Activated T-cell treated with anti-CD3 and anti-CD28 coated beads, Interleukin-2, amount 50 U/mL, for 48 hours (primary cell): ENCODE measurements at regions not wholly inside any gene's neighbourhood (a gene's known extent, or its start where the extent isn't known, plus 50 kb on each side); places are given as distances from the start of the nearest gene placed in this dataset.

Experiments
- DNase-seq, 2 experiments: peaks; one replicate each; pipeline ENCODE4 v3.0.0-alpha.2; 2020

DNA sequence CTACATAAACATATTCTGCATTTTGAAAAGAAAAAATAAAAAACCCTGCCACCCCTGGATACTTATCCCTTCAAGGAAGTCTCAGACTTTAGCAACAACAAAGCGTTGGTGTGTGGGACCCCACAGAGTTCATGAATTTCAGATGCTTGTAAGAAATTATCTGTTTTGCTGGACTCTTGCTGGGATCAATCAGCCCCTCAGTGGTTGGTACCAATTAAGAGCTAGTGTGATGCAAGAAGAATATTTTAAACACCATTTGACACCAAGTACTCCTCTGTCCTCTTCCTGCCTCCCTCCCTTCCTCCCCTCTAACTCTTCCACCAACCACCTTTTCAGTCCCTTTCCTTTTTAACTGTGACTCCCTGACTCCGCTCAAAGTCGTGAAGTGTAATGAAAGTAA is 51.5 kb downstream of the SST start:
- no peak for DNase-seq

DNA sequence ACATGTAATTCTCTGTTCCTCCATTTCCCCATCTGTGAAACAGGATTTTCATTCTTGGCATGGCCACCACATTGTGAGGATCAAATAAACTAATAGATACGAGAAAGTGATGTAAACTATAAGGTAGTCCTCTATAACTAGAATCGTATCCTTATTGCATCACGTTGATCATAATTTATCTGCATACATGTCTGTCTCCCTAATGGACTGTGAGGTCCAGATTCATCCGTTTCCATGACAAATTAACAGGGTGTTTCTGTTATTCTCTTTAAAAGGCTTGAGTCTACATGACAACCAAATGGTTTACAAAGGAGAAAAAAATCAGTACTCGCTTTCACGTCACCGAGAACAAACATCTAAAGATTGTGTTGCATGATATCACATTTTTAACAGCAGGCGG is 53.0 kb downstream of the SST start:
- DNase-seq = no peak

DNA sequence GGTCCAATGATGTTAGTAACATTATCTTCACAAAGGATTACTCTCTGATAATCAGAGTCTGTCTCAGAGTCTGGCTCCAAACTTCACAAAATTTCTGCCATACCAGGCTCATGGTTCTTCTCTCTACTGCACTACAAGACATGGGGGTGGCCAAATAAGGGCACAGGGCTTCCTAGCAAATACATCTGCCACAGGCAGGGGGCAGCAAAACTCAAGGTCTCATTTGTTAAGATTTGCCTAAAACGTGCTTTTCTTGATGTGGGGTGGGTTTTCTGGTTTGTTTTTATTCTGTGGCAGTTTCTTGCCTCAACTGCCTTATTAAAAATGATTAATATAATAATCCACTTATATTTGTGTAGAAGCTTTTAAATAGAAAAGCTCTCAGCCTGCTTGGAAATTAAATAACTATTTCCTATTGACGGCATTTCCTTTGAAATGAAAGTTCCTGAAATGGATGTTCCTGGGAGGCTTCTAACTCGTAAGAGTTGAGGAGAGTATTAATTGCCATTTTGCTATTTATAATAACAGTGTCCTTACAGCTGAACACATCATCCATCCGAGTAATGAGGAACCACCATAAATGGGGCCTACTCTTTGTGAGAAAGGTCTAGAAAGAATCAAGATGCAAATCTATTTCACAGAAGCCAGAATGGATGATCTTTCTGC is 53.8 kb downstream of the SST start:
- DNase-seq = peak; percentile 63 to 70

DNA sequence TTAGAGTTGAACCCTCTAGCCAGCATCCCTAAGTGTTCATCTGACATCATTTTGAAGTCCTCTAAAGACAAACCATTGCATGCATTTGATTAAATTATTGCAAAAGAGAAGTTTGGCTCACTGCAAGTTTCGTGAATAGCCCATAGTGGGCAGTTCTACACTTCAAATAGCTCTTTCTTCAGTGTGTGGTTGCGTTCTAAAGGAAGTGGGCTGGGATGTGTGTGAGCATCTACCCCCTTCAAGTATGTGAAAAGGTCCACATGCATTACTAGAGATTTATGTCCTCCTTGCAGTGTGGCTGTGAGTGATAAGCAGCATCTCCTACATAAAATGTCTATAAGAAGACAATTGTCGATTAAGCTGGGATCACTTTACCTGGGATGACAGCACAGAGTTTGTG is 54.6 kb downstream of the SST start:
- DNase-seq = no peak

DNA sequence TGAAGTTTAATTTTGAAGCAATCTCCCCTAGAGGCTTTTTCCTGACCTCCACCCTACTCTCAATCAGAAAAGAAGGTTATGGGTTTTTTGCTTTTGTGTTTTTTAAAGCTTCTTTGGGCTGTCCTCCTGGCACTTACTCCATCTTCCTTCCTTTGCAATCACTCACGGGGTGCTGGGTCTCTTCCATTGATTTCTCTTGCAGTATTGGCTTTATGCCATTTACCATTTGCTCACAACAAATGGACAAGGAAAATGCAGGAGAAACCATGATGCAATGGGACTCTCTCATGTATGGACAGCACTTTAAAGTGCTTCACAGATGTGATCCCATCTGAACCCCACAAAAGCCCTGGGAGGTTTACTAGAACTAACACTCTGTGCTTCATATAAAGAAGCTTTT is 57.5 kb downstream of the SST start:
- no peak for DNase-seq

DNA sequence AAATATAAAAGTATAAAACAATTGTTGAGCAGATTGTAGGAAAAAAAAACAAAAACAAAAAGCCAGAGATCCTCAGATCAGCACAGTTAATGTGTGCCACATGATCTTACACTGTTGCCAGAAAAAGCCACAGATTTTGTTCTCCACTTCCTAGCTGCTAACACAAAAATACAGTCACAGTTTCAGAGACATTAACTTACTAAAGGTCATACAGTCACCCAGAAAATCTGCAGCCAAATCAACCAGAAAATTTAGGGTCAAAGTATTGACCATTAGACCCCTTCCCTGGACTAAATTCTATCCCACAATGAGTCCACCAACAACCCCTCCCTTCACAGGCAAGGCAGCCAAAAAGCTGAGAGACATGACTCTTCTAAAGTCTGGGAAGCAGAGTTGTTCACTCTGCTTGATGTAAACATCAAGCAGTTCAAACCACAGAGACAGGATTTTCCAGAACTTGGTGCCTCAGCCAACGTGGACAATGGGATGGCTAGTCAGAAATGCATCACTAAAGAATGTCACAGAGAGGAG is 59.1 kb downstream of the SST start:
- no peak for DNase-seq

DNA sequence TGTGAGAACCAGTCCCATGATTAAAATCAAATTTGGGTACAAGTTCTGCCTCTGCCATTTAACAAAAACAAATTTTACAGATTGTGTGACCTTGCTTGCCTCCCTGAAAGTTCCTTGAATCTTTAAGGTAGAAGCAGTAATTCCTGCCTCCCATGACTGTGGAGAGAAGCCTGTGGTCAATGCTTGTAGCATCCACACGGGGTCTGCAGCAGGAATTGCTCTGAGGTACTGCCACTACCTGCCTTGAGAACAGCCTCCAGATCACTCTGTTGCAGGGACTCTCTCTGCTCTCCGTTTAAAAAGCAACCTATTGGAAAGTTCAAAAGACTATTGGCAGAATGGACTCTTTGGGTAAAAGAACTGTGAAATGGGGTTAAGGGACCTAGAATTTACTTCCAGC is 75.9 kb downstream of the SST start:
- no peak for DNase-seq

DNA sequence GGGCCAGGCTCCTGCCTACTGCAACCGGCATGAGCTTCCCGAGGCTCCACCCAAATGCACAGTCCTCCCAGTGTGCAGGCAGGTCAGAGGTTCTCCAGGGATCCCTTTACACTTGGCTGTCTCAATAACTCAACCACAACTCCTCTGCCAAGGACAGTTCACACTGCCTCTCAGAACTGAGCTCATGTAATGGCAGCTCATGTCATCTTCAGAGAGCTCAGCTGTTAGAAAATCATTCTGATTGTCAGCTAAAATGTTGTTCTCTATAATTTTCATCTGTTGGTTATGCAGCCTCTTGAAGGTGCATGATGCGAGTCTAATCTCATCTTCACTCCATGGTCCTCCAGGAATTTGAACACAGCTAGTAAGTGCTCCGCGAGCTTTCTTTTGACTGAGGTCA is 76.7 kb downstream of the SST start:
- no peak for DNase-seq

DNA sequence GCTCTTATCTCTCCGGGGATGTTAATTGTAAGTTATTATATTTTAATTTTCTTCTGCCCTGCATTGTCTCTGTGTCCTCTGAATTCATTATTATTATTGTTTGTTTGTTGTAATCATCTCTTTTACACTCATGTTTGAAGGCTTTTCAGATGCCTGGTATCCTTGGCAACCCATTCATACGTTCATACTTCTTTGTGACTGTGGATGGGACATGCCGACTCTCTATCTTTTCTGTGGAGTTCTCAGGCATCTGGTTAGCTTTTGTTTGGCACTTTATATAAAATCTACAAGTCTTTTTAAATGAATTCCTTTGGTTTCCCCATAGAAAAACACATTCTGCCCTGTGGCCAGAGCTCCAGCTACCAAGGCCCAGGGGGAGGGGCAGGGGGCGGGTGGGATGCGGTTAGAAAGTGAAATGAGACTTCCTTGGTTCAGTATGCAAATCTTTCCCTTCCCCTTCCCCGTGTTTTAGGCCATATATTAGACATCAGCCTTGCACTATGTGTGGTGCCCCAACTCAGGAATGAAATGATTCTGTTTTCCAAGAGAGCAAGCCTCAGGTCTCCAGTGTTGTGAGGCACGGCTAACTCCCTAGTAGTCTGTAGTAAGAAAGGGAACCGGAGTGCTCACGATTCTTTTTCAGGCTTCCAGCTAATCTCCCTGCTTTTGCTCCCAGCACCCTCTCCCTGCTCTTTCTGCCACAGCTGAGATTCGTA is 79.2 kb downstream of the SST start:
- no peak for DNase-seq

DNA sequence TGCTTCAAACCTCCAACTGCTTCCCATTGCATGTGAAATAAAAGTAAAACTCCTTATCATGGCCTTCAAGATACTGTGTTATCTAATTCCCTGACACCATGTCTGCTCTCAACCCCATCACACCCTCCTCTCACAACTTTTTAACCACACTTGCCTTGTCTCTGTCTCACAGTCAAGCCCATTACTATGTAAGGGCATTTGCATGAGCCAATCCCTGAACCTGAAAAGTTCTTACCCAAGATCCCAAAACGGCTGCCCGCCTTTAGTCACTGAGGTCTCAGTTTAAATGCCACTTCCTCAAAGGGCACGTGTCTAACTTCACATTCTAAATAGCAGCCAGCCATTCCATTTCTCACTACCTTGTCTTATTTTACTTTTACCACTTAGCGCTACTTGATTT is 83.1 kb downstream of the SST start:
- DNase-seq = no peak

DNA sequence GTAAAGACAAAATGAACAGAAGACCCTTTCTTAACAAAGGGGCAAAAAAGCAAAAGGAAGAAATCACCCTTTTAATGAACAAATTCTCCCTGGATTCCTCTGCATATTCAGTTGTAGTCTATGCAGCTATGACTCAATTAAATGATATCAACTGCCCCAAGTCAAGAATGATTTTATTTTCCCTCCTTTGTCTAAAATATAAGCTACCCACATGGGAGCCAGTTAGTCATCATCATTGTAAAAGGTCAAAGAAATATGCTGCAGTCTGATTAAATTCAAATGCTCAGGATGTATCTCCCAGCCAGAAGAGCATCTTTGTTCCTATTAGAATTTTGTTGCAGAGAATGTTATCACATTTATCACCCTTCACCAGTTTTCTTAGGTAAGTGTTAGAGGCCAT is 84.0 kb downstream of the SST start:
- DNase-seq = no peak

DNA sequence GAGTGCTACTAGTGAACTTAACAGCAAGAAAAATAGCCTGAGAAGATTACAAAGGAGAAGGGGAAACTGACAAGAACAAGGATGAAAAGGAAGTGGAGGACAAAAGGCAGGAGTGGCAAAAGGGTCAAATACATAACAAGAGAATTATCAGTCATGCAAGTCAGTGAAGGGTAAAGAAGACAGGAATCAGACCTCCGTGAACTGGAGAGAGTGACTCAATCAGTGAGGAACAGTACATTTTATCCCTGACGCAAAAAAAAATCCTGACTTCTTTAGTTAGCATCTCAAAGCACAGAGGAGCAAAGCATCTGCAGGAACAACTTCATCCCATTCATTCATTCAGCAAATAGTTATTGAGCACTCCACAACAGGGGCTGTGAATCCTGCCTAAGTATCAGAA is 97.8 kb downstream of the SST start:
- no peak for DNase-seq

DNA sequence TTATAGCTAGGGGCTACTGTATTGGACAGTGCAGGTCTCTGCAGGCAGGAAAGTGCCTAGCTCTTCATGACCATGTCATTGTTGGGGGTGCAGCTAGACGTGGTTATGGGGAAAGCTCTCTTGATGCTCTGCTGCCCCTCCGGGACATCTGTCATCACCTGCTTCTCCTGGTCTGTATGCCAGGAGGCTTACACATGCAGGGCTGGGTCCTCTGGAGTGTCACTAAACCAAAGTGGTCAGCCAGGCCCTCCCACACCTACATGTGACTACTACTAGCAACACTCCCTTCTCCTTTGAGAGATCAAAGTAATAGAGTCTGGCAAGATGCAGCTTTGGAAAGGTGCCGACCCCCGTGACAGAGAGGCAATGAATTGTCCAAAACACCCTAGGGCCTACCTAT is 98.5 kb downstream of the SST start:
- DNase-seq = no peak

DNA sequence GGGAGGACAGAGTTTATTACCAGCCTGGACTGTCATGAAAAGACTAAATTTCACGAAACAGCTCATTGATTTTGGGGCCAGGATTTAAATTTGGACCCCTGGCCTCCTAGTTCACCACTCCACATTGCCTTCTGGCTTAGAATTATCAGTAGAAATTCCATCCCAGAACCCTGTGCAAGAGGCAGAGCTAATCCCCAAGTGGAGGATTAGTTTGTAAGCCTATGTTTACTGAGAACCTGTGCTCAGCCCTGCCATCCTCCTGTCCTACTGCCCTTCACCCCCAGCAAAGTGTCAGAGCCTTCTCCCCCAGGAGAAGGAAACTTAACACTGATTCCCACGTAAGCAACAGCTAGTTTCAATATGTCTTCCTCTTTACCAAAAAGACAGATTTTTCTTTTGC is 99.4 kb downstream of the SST start:
- no peak for DNase-seq

DNA sequence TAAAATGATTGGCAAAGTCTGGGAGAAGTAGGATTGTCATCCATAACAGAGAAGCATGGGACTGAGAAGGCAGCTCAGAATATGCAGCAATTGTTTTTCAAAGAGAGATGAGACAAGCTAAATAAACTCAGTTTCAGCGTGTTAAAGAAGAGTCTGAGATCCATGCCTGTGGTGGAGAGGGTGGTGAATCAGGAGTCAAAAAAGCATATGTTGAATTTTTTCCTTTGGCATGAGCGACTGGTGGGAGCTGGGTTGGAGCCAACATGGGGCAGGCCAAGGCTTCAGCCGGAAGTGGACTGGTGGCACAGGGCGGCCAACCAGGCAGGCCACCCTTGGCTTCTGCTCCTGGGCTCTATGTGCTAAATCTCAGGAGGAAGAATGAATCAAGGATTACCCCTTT is 102.0 kb downstream of the SST start:
- DNase-seq = no peak

DNA sequence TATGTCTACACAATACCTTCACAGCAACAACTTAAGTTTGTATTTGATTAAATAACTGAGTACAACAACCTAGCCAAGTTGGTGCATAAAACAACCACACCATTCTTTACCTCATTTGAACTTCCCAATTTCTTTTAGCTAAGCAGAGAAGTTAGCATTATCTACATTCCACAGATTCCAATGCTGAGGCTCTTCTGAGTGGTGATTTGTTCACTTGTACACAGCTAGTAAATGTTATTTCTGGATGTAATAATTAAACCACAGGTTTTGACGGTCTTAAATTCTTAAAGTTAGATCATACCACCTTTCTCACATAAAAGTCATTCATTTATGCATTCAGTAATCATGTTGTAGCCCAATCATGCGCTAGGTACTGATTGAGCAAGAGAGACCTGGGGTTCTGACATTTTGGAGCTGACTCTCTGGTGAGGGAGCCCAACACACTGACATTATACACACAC is 102.5 kb downstream of the SST start:
- DNase-seq = no peak

DNA sequence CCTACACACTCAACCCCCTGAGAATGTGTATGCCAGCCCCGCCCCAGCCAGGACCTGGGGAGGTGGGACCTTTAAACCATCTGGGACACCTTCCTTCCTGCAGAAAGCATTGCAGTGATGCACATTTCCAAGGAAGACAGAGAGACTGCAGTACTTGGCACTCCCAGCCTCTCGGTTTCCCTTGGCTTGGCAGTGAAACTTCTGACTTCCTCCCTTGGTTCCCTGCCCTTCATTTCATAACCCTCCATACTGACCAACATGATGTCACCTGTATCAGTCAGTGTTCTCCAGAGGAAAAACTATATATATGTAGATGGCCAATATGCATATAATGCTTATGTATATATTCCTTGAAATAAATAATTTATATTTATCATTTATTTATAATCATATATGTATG is 103.2 kb downstream of the SST start:
- DNase-seq = no peak

DNA sequence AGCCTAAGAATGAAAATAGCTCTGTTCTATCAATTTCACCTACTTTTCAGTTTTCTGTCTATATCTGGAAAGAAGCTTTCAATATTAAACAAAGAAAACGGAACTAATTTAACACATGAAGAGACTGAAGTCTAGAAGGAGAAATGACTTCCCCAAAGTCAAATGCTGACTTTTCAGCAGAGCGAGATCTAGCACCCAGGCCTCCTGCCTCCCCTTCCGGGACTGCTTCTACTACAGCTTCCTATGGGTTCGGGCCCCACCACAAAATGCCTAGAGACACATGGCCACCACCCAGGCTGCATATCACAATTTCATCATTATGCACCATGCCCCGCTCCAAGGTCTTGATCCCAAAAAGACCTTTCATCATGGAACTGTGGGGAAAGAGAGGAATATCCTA is 104.5 kb downstream of the SST start:
- no peak for DNase-seq

DNA sequence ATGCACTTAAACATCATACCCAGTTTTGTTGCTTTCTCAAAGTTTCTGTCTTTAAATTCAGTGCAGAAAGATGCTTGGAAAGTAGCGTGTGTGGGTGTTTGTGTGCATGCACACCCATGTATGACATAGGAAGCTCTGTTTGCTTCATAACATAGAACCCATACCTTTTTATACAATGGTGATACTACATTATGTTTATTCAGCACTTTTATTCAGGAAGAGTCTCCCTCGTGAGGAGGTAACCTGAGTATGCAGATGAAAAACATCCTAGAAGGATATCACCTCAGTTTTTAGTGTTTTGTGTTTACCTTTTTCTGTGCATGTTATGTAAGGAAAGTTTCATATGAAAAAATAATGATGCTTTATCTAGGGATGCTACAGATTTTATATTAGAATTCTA is 111.2 kb downstream of the SST start:
- no peak for DNase-seq

DNA sequence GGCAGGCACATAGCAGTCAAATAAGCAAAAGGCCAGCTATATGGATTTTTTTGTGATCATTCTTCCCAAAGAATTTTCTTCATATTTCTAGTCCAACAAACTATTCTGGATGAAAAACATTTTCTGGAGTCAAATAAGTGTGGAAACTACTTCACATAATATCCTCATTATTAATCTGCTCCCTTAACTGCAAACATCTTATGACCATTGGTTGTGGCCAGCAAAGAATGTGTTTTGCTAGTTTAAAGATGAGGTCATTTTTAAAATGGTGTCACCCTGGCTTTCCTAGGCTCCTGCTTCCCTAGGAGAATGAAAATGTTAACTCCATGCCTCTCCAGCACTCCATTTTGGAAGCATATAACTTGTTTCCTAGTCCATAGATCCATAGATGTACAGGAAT is 118.8 kb downstream of the SST start:
- no peak for DNase-seq

DNA sequence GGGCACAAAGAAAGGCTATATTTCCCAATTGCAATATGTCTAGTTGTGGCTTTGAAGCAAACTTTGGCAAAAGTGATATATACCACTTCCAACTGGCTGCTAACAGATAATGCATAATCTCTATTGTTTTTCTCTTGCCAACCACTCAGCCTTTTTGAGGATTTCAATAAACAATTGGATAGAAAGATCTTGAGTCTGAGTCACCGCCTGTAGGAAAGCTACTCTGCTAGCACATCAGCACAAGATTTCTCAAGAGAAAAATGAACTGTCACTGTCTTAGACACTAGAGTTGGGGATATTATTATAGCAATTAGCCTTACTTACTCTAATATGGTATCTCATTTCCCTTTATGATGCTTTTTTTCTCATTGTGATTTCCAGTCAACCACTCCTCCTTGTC is 119.7 kb downstream of the SST start:
- no peak for DNase-seq

DNA sequence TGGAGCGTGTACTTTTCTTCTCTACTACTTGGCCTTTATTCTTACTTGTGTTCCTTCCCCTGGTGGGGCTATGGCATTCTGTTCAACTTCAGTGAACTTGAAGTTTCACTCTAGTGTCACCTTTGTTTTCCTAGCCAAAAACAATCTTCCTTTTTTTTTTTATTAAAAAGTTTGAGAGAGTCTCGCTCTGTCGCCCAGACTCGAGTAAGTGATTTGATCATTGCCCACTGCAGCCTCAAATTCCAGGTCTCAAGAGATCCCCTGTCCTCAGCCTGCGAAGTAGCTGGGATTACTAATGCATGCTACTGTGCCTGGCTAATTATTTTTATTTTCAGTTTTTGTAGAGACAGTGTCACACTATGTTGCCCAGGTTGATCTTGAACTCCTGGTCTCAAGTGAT is 124.8 kb downstream of the SST start:
- no peak for DNase-seq

DNA sequence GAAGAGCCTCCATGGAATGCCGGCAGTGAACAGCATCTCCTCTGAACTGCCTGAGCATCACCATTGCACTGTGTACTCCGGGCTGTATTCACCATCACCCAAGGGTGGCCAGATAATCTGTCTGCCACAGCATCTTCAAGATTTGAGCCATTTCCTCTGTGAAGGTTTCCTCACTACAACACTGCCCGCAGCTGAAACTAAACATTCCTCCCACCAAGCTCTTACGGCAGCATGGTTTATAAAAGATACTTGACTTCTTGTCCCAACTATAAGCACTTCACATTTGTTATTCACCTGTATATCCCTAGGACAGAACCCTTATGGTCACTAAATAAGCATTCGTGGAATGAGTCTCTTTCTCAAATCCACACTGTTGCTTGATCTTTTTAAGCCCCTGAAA is 125.9 kb downstream of the SST start:
- no peak for DNase-seq

DNA sequence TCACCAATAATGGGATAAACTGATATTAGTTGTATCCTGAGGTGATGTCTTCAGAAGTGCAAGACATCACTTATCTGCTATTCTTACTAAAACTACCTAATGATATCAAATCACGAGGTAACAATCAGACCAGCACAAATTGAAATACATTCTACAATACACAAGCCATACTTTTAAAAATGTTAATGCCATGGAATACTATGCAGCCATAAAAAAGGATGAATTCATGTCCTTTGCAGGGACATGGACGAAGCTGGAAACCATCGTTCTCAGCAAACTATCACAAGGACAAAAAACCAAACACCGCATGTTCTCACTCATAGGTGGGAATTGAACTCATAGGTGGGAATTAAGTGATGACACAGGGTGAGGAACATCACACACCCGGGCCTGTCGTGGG is 129.3 kb downstream of the SST start:
- DNase-seq = no peak

DNA sequence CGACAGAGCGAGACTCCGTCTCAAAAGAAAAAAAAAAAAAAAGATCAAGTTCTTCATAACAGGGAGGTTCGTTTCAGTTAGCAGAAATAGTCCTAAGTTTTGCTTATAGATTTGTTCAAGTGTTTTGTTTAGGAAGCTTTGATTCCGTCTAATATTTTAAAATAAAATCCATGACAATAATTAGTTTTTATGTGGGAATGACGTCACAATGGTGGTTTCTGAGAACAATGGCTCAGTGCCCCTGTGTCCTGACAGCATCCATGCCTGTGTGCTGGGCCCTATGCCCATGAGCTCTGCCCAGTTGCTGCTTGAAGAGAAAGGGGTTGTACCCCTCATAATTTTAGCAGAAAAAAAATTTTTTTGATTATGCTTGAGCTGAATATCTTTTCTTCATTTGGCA is 134.0 kb downstream of the SST start:
- DNase-seq = no peak
